Mesothelial cell of epicardium (in vitro differentiated cells): ENCODE measurements at regions not wholly inside any gene's neighbourhood (a gene's known extent, or its start where the extent isn't known, plus 50 kb on each side); places are given as distances from the start of the nearest gene placed in this dataset.

ENCODE experiments used
- DNase-seq, 2 experiments: peaks; one replicate each; pipeline ENCODE4 v3.0.0; 2021; ENCODE audit warnings: low spot score in 2 of 2; ENCODE audit not compliant: unreplicated experiment in 2 of 2
- H3K27ac Mint-ChIP-seq: 2 replicates; pipeline ENCODE4 v1.8.0; 2021; ENCODE audit warnings: mixed read lengths
- H3K27me3 Mint-ChIP-seq: 2 replicates; pipeline ENCODE4 v1.8.0; 2021; ENCODE audit warnings: low read depth, mixed read lengths
- H3K36me3 Mint-ChIP-seq: 2 replicates; pipeline ENCODE4 v1.8.0; 2021; ENCODE audit warnings: mixed read lengths
- H3K4me1 Mint-ChIP-seq: 2 replicates; pipeline ENCODE4 v1.8.0; 2021; ENCODE audit warnings: mixed read lengths
- H3K4me3 Mint-ChIP-seq: 2 replicates; pipeline ENCODE4 v1.8.0; 2021; ENCODE audit warnings: mild to moderate bottlenecking, moderate library complexity, mixed read lengths
- H3K9me3 Mint-ChIP-seq: 2 replicates; pipeline ENCODE4 v1.8.0; 2021; ENCODE audit warnings: mixed read lengths
- CTCF ChIP-seq: fragments of 200-600 bp; sonication (generic); IDR thresholded peaks from one replicate; pipeline ENCODE4 v1.5.0; 2021; ENCODE audit warnings: antibody characterized with exemption; ENCODE audit not compliant: unreplicated experiment

- H3K9me3 Mint-ChIP-seq, result no peaks in the 10 kb centered on the region
- H3K4me1 Mint-ChIP-seq, result no peaks in the 10 kb centered on the region
- DNase-seq, result no peak
- no peak for TF ChIP-seq CTCF
- no peaks in the 10 kb centered on the region for H3K27me3 Mint-ChIP-seq
- no peak overlapping the region for H3K27ac Mint-ChIP-seq
- no peaks in the 10 kb centered on the region for H3K36me3 Mint-ChIP-seq
- H3K4me3 Mint-ChIP-seq, result no peak overlapping the region
Observed at GRCh38 chr7:125247514-125248098, 318.0 kb upstream of the POT1 start.

GRCh38 chr7:125246706-125247105 lies 317.1 kb upstream of the POT1 start:
- Mint-ChIP-seq H3K27ac (no peak overlapping the region), H3K36me3 (no peaks in the 10 kb centered on the region), H3K9me3 (no peaks in the 10 kb centered on the region), H3K27me3 (no peaks in the 10 kb centered on the region), H3K4me3 (no peak overlapping the region), H3K4me1 (no peaks in the 10 kb centered on the region)
- no peak for TF ChIP-seq CTCF
- DNase-seq, result no peak

- Mint-ChIP-seq H3K27ac (no peak overlapping the region), H3K4me3 (no peak overlapping the region), H3K36me3 (no peaks in the 10 kb centered on the region), H3K4me1 (no peaks in the 10 kb centered on the region), H3K9me3 (peaks cover 5% of the 10 kb centered on the region), H3K27me3 (no peaks in the 10 kb centered on the region)
- TF ChIP-seq CTCF, result no peak
- DNase-seq, result no peak
Observed at GRCh38 chr7:125241548-125241947, 311.9 kb upstream of the POT1 start.

- no peaks in the 10 kb centered on the region for H3K36me3 Mint-ChIP-seq
- TF ChIP-seq CTCF, result no peak
- no peak for DNase-seq
- H3K27me3 Mint-ChIP-seq, result no peaks in the 10 kb centered on the region
- no peak overlapping the region for H3K4me3 Mint-ChIP-seq
- no peak overlapping the region for H3K27ac Mint-ChIP-seq
- H3K4me1 Mint-ChIP-seq, result no peaks in the 10 kb centered on the region
- peaks cover 26% of the 10 kb centered on the region for H3K9me3 Mint-ChIP-seq
Observed at GRCh38 chr7:125222596-125222995, 293.0 kb upstream of the POT1 start.

- peaks cover 24% of the 10 kb centered on the region for H3K9me3 Mint-ChIP-seq
- H3K27ac Mint-ChIP-seq, result no peak overlapping the region
- H3K4me3 Mint-ChIP-seq, result no peak overlapping the region
- no peak for TF ChIP-seq CTCF
- no peaks in the 10 kb centered on the region for H3K27me3 Mint-ChIP-seq
- no peaks in the 10 kb centered on the region for H3K36me3 Mint-ChIP-seq
- H3K4me1 Mint-ChIP-seq, result peaks cover 3% of the 10 kb centered on the region
- DNase-seq, result no peak
Observed at GRCh38 chr7:125218076-125218475, 288.5 kb upstream of the POT1 start.

- no peaks in the 10 kb centered on the region for H3K36me3 Mint-ChIP-seq
- H3K27me3 Mint-ChIP-seq, result no peaks in the 10 kb centered on the region
- H3K4me3 Mint-ChIP-seq, result no peak overlapping the region
- no peaks in the 10 kb centered on the region for H3K4me1 Mint-ChIP-seq
- H3K9me3 Mint-ChIP-seq, result no peaks in the 10 kb centered on the region
- no peak overlapping the region for H3K27ac Mint-ChIP-seq
- DNase-seq, result no peak
- TF ChIP-seq CTCF, result no peak
Observed at GRCh38 chr7:125201002-125201401, 271.4 kb upstream of the POT1 start.
